Neuronal stem cell (in vitro differentiated cells): ENCODE measurements at regions not wholly inside any gene's neighbourhood (a gene's known extent, or its start where the extent isn't known, plus 50 kb on each side); places are given as distances from the start of the nearest gene placed in this dataset.
A peak's percentile ranks its signal among the peaks of the same experiment; 100 is the strongest.

Source experiments
- DNase-seq: peaks from one replicate; pipeline ENCODE4 v3.0.0-alpha.2; 2013; ENCODE audit warnings: low spot score
- H2AFZ ChIP-seq: one replicate; pipeline ENCODE4 v1.6.1; 2013; ENCODE audit warnings: mild to moderate bottlenecking, low read length, inconsistent platforms
- H2AK5ac ChIP-seq: 2 replicates; pipeline ENCODE4 v1.6.1; 2013; ENCODE audit warnings: low read depth, mild to moderate bottlenecking, inconsistent platforms, low read length, moderate library complexity, mixed read lengths
- H2BK120ac ChIP-seq: 2 replicates; pipeline ENCODE4 v1.6.1; 2013; ENCODE audit warnings: low read depth, mild to moderate bottlenecking, inconsistent platforms, low read length, moderate library complexity, mixed read lengths
- H2BK12ac ChIP-seq: one replicate; pipeline ENCODE4 v1.6.1; 2013; ENCODE audit warnings: low read length, inconsistent platforms
- H2BK15ac ChIP-seq: 2 replicates; pipeline ENCODE4 v1.6.1; 2013; ENCODE audit warnings: mild to moderate bottlenecking, low read length, inconsistent platforms, mixed read lengths
- H2BK5ac ChIP-seq: one replicate; pipeline ENCODE4 v1.6.1; 2013; ENCODE audit warnings: inconsistent platforms, mild to moderate bottlenecking, low read length, moderate library complexity
- H3K14ac ChIP-seq: one replicate; pipeline ENCODE4 v1.6.1; 2013; ENCODE audit warnings: low read length, inconsistent platforms
- H3K18ac ChIP-seq: 2 replicates; pipeline ENCODE4 v1.6.1; 2013; ENCODE audit warnings: low read length, inconsistent platforms
- H3K23ac ChIP-seq: 2 replicates; pipeline ENCODE4 v1.6.1; 2013; ENCODE audit warnings: low read depth, mild to moderate bottlenecking, mixed read lengths, low read length, inconsistent platforms; ENCODE audit not compliant: poor library complexity
- H3K27ac ChIP-seq: replicated peaks from 3 replicates; pipeline ENCODE4 v1.5.1; 2013; ENCODE audit warnings: low read length, inconsistent platforms
- H3K27me3 ChIP-seq, 3 experiments: 2 replicates each; pipeline ENCODE4 v1.6.1; 2013; ENCODE audit warnings: low read length in 3 of 3, mild to moderate bottlenecking in 2 of 3, inconsistent platforms in 1 of 3, low read depth in 1 of 3, mixed read lengths in 1 of 3, moderate library complexity in 1 of 3; ENCODE audit not compliant: control insufficient read depth in 3 of 3, insufficient read depth in 3 of 3
- H3K36me3 ChIP-seq, 2 donors: replicated peaks in 1 of 2; 2 replicates each; pipeline ENCODE4 v1.6.1; 2013; ENCODE audit warnings: low read length in 2 of 2; ENCODE audit not compliant: control insufficient read depth in 2 of 2, insufficient read depth in 2 of 2
- H3K4ac ChIP-seq: 2 replicates; pipeline ENCODE4 v1.6.1; 2013; ENCODE audit warnings: inconsistent platforms, mild to moderate bottlenecking, low read length, moderate library complexity
- H3K4me1 ChIP-seq, 2 donors: 1 replicate in 1 of 2; 2 replicates in 1 of 2; pipeline ENCODE4 v1.6.1; 2013; ENCODE audit warnings: low read length in 2 of 2, low read depth in 1 of 2; ENCODE audit not compliant: control insufficient read depth in 2 of 2, insufficient read depth in 1 of 2
- H3K4me2 ChIP-seq: one replicate; pipeline ENCODE4 v1.6.1; 2013; ENCODE audit warnings: mild to moderate bottlenecking, low read length, inconsistent platforms; ENCODE audit not compliant: insufficient read depth, poor library complexity, severe bottlenecking
- H3K4me3 ChIP-seq, 2 donors: 2 replicates each; pipeline ENCODE4 v1.5.1; 2013; ENCODE audit warnings: low read length in 2 of 2, mild to moderate bottlenecking in 2 of 2, inconsistent platforms in 1 of 2, moderate library complexity in 1 of 2
- H3K79me1 ChIP-seq: one replicate; pipeline ENCODE4 v1.6.1; 2013; ENCODE audit warnings: low read depth, mild to moderate bottlenecking, inconsistent platforms, low read length, moderate library complexity
- H3K9ac ChIP-seq: one replicate; pipeline ENCODE4 v1.6.1; 2013; ENCODE audit warnings: mild to moderate bottlenecking, low read depth, low read length, inconsistent platforms; ENCODE audit not compliant: poor library complexity
- H3K9me3 ChIP-seq, 2 donors: replicated peaks in 1 of 2; 2 replicates each; pipeline versions ENCODE3 to v1.6.1; 2013; ENCODE audit warnings: low read length in 2 of 2, mild to moderate bottlenecking in 2 of 2, inconsistent platforms in 1 of 2, low read depth in 1 of 2, mixed read lengths in 1 of 2, moderate library complexity in 1 of 2; ENCODE audit not compliant: control insufficient read depth in 2 of 2, insufficient read depth in 1 of 2
- H4K8ac ChIP-seq: one replicate; pipeline ENCODE4 v1.6.1; 2013; ENCODE audit warnings: low read depth, mild to moderate bottlenecking, inconsistent platforms, low read length, moderate library complexity
- H4K91ac ChIP-seq: one replicate; pipeline ENCODE4 v1.6.1; 2013; ENCODE audit warnings: low read length, low read depth, mild to moderate bottlenecking, inconsistent platforms; ENCODE audit not compliant: poor library complexity
- WGBS, 2 donors: extraction: QIAGEN DNeasy Blood & Tissue Kit; methylation state at CpG; one replicate each; pipeline ENCODE4 v1.1.7; 2013; ENCODE audit warnings: missing lambda C conversion rate in 2 of 2, mixed read lengths in 1 of 2; ENCODE audit not compliant: insufficient read length in 2 of 2, insufficient replicate concordance in 1 of 2; ENCODE audit errors: extremely low coverage in 2 of 2; 5-methylcytosine and 5-hydroxymethylcytosine counted together

DNA sequence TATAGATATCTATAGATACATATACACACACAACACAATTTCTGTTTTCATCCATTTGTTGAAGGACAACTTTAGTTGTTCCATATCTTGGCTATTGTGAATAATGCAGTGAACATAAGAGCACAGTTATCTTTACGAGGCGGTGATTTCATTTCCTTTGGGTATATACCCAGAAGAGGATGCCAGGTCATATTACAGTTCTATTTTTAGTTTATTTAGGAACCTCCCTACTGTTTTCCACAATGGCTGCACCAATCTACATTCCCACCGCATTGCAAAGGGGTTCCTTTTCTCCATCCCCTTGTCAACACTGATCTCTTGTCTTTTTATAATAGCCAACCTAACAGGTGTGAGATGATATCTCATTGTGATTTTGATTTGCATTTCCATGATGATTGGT lies 143.4 kb upstream of the ARHGAP5 start:
- Histone ChIP-seq H2BK15ac (no peak overlapping the region), H3K18ac (no peak overlapping the region), H2BK120ac (no peak overlapping the region), H3K23ac (no peak overlapping the region), H3K36me3 (no peaks in the 10 kb centered on the region), H3K27me3 (no peaks in the 10 kb centered on the region), H3K14ac (no peak overlapping the region), H3K4me3 (no peak overlapping the region), H3K9me3 (no peaks in the 10 kb centered on the region), H4K91ac (no peak overlapping the region), H3K27ac (no peak overlapping the region), H3K4me2 (no peak overlapping the region), H3K4me1 (peaks cover 6 to 7% of the 10 kb centered on the region in 2 donors), H2AFZ (no peak overlapping the region), H3K79me1 (no peaks in the 10 kb centered on the region), H3K9ac (no peak overlapping the region), H2BK12ac (no peak overlapping the region), H2AK5ac (no peak overlapping the region), H2BK5ac (no peak overlapping the region), H4K8ac (no peak overlapping the region), H3K4ac (no peak overlapping the region)
- DNase-seq: no peak
- no CpG with 5 or more reads among the region's 3 CpGs for WGBS, 2 donors

DNA sequence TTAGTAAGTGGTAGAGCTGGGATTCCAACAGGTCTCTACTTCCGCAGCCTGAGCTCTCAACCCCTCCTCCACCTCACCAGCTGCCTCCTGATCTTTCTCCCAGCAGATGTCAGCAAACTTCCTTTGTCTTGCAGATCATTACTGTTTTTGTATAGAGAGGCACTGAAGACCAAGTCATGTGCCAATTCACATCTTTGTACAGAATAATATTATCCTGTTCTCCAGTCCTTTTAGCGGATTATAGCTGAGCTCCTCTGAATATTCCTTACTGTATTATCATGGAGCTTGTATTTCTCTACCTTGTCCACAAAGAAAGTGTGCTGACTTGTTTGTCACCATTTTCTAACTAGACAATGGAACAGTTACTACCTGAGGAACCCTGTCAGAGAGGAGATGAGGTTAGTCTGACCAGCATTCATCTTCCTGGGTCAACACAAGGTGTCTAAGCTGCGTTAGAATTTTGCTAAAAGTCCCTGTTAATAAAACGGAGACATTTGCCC lies 142.3 kb upstream of the ARHGAP5 start:
- DNase-seq: no peak
- Histone ChIP-seq H3K4me1 (peaks cover 6 to 7% of the 10 kb centered on the region in 2 donors), H2BK15ac (no peak overlapping the region), H2AFZ (peak overlapping the region; percentile 62), H3K27me3 (no peaks in the 10 kb centered on the region), H3K23ac (no peak overlapping the region), H3K18ac (no peak overlapping the region), H2BK5ac (no peak overlapping the region), H2AK5ac (no peak overlapping the region), H3K36me3 (no peaks in the 10 kb centered on the region), H3K4ac (no peak overlapping the region), H3K27ac (no peak overlapping the region), H3K4me2 (no peak overlapping the region), H3K14ac (no peak overlapping the region), H3K4me3 (no peak overlapping the region), H2BK120ac (no peak overlapping the region), H4K91ac (no peak overlapping the region), H3K79me1 (no peaks in the 10 kb centered on the region), H3K9me3 (no peaks in the 10 kb centered on the region), H4K8ac (no peak overlapping the region), H3K9ac (no peak overlapping the region), H2BK12ac (no peak overlapping the region)
- no CpG with 5 or more reads among the region's 4 CpGs for WGBS, 2 donors

DNA sequence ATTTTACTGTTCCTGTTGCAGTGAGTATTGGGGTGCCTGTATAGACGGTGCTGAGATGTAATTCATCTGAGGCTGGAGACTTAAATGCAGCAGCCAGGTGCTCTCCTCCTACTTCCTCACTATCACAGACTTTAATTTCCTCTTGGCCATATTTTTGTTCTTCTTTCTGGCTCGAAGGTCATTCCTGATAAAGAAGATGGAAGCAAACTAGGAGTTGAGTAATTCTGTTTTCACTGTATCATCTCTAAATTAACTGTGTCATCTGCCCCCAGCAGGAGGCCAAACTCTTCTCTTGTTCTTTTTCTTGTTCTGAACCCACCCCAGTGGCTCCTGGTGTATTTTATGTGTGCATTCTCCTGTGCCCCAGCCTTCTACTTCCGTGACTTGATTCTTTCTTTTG lies 141.7 kb upstream of the ARHGAP5 start:
- Histone ChIP-seq H2AK5ac (no peak overlapping the region), H3K4ac (no peak overlapping the region), H3K4me1 (peaks cover 6 to 7% of the 10 kb centered on the region in 2 donors), H2AFZ (peak overlapping the region; percentile 62), H3K18ac (no peak overlapping the region), H4K8ac (no peak overlapping the region), H3K14ac (no peak overlapping the region), H4K91ac (no peak overlapping the region), H3K79me1 (no peaks in the 10 kb centered on the region), H3K9ac (no peak overlapping the region), H3K4me2 (no peak overlapping the region), H3K23ac (no peak overlapping the region), H2BK5ac (no peak overlapping the region), H3K27ac (no peak overlapping the region), H2BK120ac (no peak overlapping the region), H3K36me3 (no peaks in the 10 kb centered on the region), H3K9me3 (no peaks in the 10 kb centered on the region), H3K27me3 (peaks cover 0 to 4% (median 0%) of the 10 kb centered on the region in 3 experiments), H2BK12ac (no peak overlapping the region), H2BK15ac (no peak overlapping the region), H3K4me3 (no peak overlapping the region)
- no peak for DNase-seq
- no CpG with 5 or more reads among the region's 3 CpGs for WGBS, 2 donors

DNA sequence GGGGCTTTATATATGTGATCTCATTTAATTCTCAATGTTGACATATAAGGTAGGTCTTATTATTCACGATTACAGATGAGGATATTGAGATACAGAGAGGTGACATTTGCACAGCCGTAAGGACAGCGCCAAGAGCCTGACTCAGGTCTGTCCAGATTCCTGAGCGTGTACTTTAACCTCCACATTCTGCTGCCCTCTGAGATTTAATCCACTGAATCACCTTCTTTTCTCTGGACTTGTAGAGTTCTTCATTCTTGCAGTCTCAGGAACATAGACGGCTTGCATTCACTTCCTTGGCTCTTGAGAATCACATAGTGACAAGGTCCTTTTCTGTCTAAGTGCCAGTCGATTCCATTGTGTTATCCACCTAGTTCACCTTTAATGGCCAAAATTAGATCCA lies 141.0 kb upstream of the ARHGAP5 start:
- Histone ChIP-seq H4K91ac (no peak overlapping the region), H2AFZ (no peak overlapping the region), H3K4me2 (no peak overlapping the region), H3K14ac (no peak overlapping the region), H2AK5ac (no peak overlapping the region), H3K23ac (no peak overlapping the region), H3K4ac (no peak overlapping the region), H3K4me1 (peaks cover 6 to 7% of the 10 kb centered on the region in 2 donors), H3K36me3 (no peaks in the 10 kb centered on the region), H3K4me3 (no peak overlapping the region), H2BK120ac (no peak overlapping the region), H3K9me3 (no peaks in the 10 kb centered on the region), H2BK5ac (no peak overlapping the region), H2BK12ac (no peak overlapping the region), H4K8ac (no peak overlapping the region), H3K79me1 (no peaks in the 10 kb centered on the region), H3K27me3 (peaks cover 0 to 5% (median 0%) of the 10 kb centered on the region in 3 experiments), H3K18ac (no peak overlapping the region), H3K27ac (no peak overlapping the region), H3K9ac (no peak overlapping the region), H2BK15ac (no peak overlapping the region)
- no CpG with 5 or more reads among the region's 6 CpGs for WGBS, 2 donors
- DNase-seq: no peak
